ENCODE measurements at regions not wholly inside any gene's neighbourhood (a gene's known extent, or its start where the extent isn't known, plus 50 kb on each side); places are given as distances from the start of the nearest gene placed in this dataset.

DNA sequence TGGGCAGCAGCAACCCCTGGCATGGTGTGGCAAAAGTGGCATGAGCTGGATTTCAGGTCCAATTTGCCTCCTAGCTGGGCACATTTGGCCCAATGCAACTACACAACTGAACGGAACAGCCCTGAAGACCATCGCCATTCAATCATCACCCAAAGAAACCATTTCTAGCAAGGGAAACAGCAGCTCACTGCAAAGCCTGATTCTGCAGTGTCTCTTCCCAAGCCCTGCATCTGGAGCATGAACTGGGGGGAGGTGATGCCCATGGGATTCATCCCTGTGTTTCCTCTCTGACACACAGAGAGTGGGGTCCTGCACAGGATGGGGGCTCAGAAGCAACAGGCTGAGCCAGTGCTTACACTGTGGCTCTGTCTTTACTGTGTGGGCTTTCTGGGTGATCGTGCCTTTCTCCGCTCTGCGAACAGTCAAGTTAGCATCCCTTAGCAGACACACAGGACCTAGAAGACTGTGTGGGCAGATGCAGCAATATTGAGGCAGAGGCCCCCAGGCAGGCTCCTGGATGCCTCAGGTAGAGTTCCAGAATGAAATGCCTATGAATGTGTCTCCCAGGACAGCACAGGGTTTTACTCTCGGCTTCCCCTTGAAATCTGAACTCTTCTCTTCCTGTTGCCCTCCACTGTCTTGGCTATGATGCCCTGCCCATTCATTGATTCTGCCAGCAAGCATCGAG is 91.1 kb upstream of the ALDH1A3 start:
- Histone ChIP-seq H3K27me3 (ENCODE audit: control insufficient read depth in 5 of 5, insufficient read depth in 4 of 5, low read length in 5 of 5) (peaks cover 0 to 3% (median 0%) of the 10 kb centered on the region in 5 donors), H3K4me1 (ENCODE audit: control insufficient read depth in 5 of 5, insufficient read depth in 5 of 5, low read length in 5 of 5) (no peaks in the 10 kb centered on the region), H3K9ac (ENCODE audit: low read length in 5 of 5) (no peak overlapping the region)

DNA sequence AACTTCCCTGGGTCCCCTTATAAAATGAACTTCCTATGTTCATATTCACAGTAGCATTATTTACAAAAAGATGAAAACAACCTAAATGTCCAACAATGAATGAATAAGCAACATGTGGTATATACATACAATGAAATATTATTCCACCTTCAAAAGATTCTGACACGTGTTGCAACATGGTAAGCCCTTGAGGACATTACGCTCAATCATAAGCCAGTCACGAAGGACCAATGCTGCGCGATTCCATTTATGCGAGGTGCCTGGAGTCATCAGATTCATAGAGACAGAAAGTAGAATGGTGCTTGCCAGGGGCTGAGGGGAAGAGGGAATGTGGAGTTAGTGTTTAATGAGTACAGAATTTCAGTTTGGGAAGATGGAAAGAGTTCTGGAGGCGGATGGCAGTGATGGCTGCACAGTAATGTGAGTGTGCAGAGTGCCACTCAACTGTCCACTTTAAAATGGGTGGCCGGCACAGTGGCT is 88.8 kb upstream of the ALDH1A3 start:
- H3K36me3 ChIP-seq (ENCODE audit: control insufficient read depth in 5 of 5, insufficient read depth in 5 of 5, low read length in 5 of 5), result no peaks in the 10 kb centered on the region
- H3K27ac ChIP-seq (ENCODE audit: low read depth, low read length), result no peak overlapping the region
- H3K9ac ChIP-seq (ENCODE audit: low read length in 5 of 5), result no peak overlapping the region
- H3K4me1 ChIP-seq (ENCODE audit: control insufficient read depth in 5 of 5, insufficient read depth in 5 of 5, low read length in 5 of 5), result no peaks in the 10 kb centered on the region
- H3K4me3 ChIP-seq (ENCODE audit: low read depth in 1 of 5, low read length in 5 of 5), result no peak overlapping the region
- H3K27me3 ChIP-seq (ENCODE audit: control insufficient read depth in 5 of 5, insufficient read depth in 4 of 5, low read length in 5 of 5), result peaks cover 0 to 3% (median 0%) of the 10 kb centered on the region in 5 donors
- no peaks in the 10 kb centered on the region for H3K9me3 ChIP-seq (ENCODE audit: control insufficient read depth in 5 of 5, low read length in 5 of 5)

More for the DNA sequence above, 91.1 kb upstream of the ALDH1A3 start:
- Histone ChIP-seq H3K9me3 (ENCODE audit: control insufficient read depth in 5 of 5, low read length in 5 of 5) (no peaks in the 10 kb centered on the region), H3K27ac (ENCODE audit: low read depth, low read length) (no peak overlapping the region), H3K4me3 (ENCODE audit: low read depth in 1 of 5, low read length in 5 of 5) (no peak overlapping the region), H3K36me3 (ENCODE audit: control insufficient read depth in 5 of 5, insufficient read depth in 5 of 5, low read length in 5 of 5) (no peaks in the 10 kb centered on the region)

DNA sequence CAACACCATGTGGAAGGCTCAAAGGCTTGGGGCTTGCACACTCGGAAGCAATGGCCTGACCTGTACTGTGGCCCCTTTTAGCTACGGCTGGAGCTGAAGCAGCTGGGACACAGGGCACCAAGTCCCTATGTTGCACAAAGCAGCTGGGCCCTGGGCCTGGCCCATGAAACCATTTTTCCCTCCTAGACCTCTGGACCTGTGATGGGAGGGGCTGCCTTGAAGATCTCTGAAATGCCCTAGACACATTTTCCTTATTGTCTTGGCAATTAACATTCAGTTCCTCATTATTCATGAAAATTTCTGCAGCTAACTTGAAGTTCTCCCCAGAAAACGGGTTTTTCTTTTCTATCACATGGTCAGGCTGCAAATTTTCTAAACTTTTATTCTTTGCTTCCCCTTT is 85.6 kb upstream of the ALDH1A3 start:
- Histone ChIP-seq H3K4me1 (ENCODE audit: control insufficient read depth in 5 of 5, insufficient read depth in 5 of 5, low read length in 5 of 5) (no peaks in the 10 kb centered on the region), H3K9me3 (ENCODE audit: control insufficient read depth in 5 of 5, low read length in 5 of 5) (no peaks in the 10 kb centered on the region), H3K36me3 (ENCODE audit: control insufficient read depth in 5 of 5, insufficient read depth in 5 of 5, low read length in 5 of 5) (no peaks in the 10 kb centered on the region), H3K4me3 (ENCODE audit: low read depth in 1 of 5, low read length in 5 of 5) (no peak overlapping the region), H3K9ac (ENCODE audit: low read length in 5 of 5) (no peak overlapping the region), H3K27ac (ENCODE audit: low read depth, low read length) (no peak overlapping the region), H3K27me3 (ENCODE audit: control insufficient read depth in 5 of 5, insufficient read depth in 4 of 5, low read length in 5 of 5) (no peaks in the 10 kb centered on the region)

DNA sequence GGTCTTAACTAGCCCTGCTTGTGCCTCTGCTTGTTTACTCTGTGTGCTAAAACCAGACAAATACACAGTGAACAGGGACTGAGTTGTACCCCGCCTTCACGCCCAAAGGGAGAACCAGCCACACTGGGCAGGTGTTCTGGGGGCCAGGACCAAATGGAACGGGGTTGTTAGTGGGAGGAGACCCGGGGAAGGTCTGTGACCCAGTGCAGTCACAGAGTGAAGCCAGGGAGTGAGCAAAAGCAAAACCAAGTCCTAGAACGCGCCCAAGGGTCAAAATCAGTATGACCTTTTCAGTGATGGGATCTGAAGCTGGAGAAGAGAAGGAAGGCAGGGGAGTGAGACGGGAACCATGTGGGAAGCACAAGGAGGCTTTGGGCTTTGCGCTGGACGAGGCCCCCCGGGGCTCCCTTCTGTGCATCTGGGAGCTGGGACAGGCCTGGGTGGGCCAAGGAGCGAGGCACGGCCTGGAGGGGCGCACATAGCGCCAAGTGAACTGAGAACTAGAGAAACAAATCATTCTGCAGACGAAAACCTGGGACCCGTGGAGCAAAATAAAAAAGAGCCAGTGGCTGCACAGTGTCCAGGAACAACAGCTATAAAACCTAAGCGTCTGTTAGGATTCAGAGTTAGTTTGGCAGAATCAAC is 78.3 kb upstream of the ALDH1A3 start:
- Histone ChIP-seq H3K9ac (ENCODE audit: low read length in 5 of 5) (no peak overlapping the region), H3K4me3 (ENCODE audit: low read depth in 1 of 5, low read length in 5 of 5) (no peak overlapping the region), H3K4me1 (ENCODE audit: control insufficient read depth in 5 of 5, insufficient read depth in 5 of 5, low read length in 5 of 5) (no peaks in the 10 kb centered on the region), H3K27me3 (ENCODE audit: control insufficient read depth in 5 of 5, insufficient read depth in 4 of 5, low read length in 5 of 5) (no peaks in the 10 kb centered on the region), H3K9me3 (ENCODE audit: control insufficient read depth in 5 of 5, low read length in 5 of 5) (peaks cover 0 to 13% (median 0%) of the 10 kb centered on the region in 5 donors), H3K27ac (ENCODE audit: low read depth, low read length) (no peak overlapping the region), H3K36me3 (ENCODE audit: control insufficient read depth in 5 of 5, insufficient read depth in 5 of 5, low read length in 5 of 5) (no peaks in the 10 kb centered on the region)

DNA sequence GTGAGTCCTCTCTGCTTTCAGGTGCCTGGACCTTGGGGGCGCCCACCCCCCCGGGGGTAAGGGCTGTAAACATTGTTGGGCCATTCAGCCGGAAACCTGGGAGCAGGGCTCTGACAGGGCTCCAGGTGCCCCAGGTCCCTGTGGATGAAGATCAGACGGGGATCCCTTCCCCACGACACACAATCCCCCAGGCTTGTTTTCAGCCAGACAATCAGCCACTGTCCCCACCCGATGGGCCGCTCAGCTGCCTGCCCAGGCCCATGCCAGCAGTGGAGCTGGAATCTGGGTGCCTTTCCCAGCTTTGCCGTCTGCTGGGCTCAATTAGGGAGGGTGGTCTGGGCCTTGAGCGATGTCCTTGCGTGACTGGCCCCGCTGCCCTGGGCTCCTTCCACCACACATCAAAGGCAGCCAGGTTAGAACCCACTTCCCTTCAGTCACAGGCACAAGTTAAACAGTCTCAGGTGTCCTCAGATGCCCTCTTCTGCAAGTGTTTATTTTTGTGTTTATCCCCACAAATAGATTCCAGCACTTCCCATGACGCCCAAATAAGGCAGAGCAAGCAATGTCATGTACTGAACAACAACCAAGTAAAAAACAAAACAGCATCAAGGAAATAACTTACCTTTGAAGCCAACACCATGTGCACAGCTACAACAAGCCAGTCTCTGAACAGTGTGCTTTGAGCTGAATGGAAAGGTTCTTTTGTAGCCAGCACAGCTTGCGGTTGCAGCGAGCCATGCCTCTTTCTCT is 77.0 kb upstream of the ALDH1A3 start:
- H3K36me3 ChIP-seq (ENCODE audit: control insufficient read depth in 5 of 5, insufficient read depth in 5 of 5, low read length in 5 of 5), result no peaks in the 10 kb centered on the region
- no peak overlapping the region for H3K9ac ChIP-seq (ENCODE audit: low read length in 5 of 5)
- H3K27ac ChIP-seq (ENCODE audit: low read depth, low read length), result no peak overlapping the region
- H3K9me3 ChIP-seq (ENCODE audit: control insufficient read depth in 5 of 5, low read length in 5 of 5), result peaks cover 0 to 18% (median 5%) of the 10 kb centered on the region in 5 donors
- no peaks in the 10 kb centered on the region for H3K4me1 ChIP-seq (ENCODE audit: control insufficient read depth in 5 of 5, insufficient read depth in 5 of 5, low read length in 5 of 5)
- H3K4me3 ChIP-seq (ENCODE audit: low read depth in 1 of 5, low read length in 5 of 5), result no peak overlapping the region
- H3K27me3 ChIP-seq (ENCODE audit: control insufficient read depth in 5 of 5, insufficient read depth in 4 of 5, low read length in 5 of 5), result no peaks in the 10 kb centered on the region

DNA sequence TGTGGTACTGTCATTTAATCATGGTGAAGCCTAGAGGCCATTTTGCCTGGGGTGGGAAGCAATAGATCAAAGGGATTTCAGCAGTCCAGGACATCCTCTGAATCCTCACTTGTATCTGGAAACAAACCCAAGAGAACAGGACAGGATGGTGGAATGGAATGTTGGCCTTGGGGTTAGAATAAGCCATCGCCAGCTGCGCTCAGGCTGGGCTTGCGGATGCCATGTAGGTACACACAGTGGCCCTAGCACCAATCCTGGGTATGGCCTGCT is 76.5 kb upstream of the ALDH1A3 start:
- no peak overlapping the region for H3K9ac ChIP-seq (ENCODE audit: low read length in 5 of 5)
- no peaks in the 10 kb centered on the region for H3K4me1 ChIP-seq (ENCODE audit: control insufficient read depth in 5 of 5, insufficient read depth in 5 of 5, low read length in 5 of 5)
- H3K4me3 ChIP-seq (ENCODE audit: low read depth in 1 of 5, low read length in 5 of 5), result no peak overlapping the region
- H3K9me3 ChIP-seq (ENCODE audit: control insufficient read depth in 5 of 5, low read length in 5 of 5), result peaks cover 0 to 23% (median 10%) of the 10 kb centered on the region in 5 donors
- no peak overlapping the region for H3K27ac ChIP-seq (ENCODE audit: low read depth, low read length)
- H3K36me3 ChIP-seq (ENCODE audit: control insufficient read depth in 5 of 5, insufficient read depth in 5 of 5, low read length in 5 of 5), result no peaks in the 10 kb centered on the region
- no peaks in the 10 kb centered on the region for H3K27me3 ChIP-seq (ENCODE audit: control insufficient read depth in 5 of 5, insufficient read depth in 4 of 5, low read length in 5 of 5)

DNA sequence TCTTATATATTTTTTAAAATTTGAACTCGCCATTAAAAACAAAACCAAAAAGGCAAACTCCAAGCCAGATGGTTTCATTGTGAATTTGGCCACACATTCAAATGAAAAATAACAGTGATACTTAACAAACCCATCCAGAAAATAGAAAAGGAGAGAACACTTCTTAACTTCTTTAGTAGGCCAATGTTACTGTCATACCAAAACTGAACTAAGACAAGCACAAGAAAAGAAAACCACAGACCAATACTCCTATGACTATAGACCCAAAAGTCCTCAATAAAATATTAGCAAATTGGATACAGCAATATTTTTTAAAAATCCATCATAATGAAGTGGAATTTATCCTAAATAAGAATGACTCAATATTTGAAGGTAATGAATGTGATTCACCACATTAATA is 73.5 kb upstream of the ALDH1A3 start:
- Histone ChIP-seq H3K9ac (ENCODE audit: low read length in 5 of 5) (no peak overlapping the region), H3K27ac (ENCODE audit: low read depth, low read length) (no peak overlapping the region), H3K4me3 (ENCODE audit: low read depth in 1 of 5, low read length in 5 of 5) (no peak overlapping the region), H3K27me3 (ENCODE audit: control insufficient read depth in 5 of 5, insufficient read depth in 4 of 5, low read length in 5 of 5) (no peaks in the 10 kb centered on the region), H3K4me1 (ENCODE audit: control insufficient read depth in 5 of 5, insufficient read depth in 5 of 5, low read length in 5 of 5) (no peaks in the 10 kb centered on the region), H3K9me3 (ENCODE audit: control insufficient read depth in 5 of 5, low read length in 5 of 5) (peaks cover 0 to 13% (median 11%) of the 10 kb centered on the region in 5 donors), H3K36me3 (ENCODE audit: control insufficient read depth in 5 of 5, insufficient read depth in 5 of 5, low read length in 5 of 5) (no peaks in the 10 kb centered on the region)

DNA sequence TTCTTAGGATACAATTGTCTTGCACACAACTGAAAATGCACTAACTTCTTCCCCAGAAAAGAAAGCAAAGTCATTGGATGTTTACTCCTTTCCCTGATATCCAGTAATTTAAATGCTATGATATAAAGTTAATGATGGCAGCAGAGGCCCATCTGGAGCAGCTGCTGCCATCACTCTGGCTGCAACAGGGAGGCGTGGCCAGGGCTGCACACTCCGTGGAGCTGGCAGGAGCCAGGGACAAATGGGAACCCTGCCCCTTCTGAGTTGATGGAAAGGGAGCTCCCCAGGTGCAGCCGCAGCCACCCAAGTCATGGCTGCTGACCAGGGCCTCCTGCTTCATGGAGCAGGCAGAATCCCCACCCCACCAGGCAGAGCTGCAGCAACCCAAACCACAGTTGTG is 72.6 kb upstream of the ALDH1A3 start:
- no peaks in the 10 kb centered on the region for H3K27me3 ChIP-seq (ENCODE audit: control insufficient read depth in 5 of 5, insufficient read depth in 4 of 5, low read length in 5 of 5)

DNA sequence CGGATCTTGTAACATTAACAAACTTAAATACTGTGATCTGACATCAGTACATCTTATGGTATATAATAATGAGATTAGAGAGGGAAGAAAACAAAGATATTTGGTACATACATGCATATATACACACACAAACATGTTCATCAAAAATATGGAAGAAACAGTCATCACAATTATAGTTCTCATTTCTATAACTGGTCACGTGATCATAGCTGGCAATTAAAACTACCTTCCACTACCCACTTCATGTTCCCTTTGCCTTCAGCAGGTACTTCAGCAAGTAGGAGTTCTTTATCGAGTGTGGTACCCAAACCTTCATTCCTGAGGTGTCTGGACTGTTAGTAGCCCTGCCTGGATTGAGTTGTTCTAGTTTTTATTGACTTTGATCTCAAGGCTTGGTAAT is 70.9 kb upstream of the ALDH1A3 start:
- Histone ChIP-seq H3K9me3 (ENCODE audit: control insufficient read depth in 5 of 5, low read length in 5 of 5) (peaks cover 0 to 13% (median 11%) of the 10 kb centered on the region in 5 donors), H3K4me1 (ENCODE audit: control insufficient read depth in 5 of 5, insufficient read depth in 5 of 5, low read length in 5 of 5) (no peaks in the 10 kb centered on the region), H3K27ac (ENCODE audit: low read depth, low read length) (no peak overlapping the region), H3K36me3 (ENCODE audit: control insufficient read depth in 5 of 5, insufficient read depth in 5 of 5, low read length in 5 of 5) (no peaks in the 10 kb centered on the region), H3K9ac (ENCODE audit: low read length in 5 of 5) (no peak overlapping the region), H3K27me3 (ENCODE audit: control insufficient read depth in 5 of 5, insufficient read depth in 4 of 5, low read length in 5 of 5) (no peaks in the 10 kb centered on the region), H3K4me3 (ENCODE audit: low read depth in 1 of 5, low read length in 5 of 5) (no peak overlapping the region)

More for the DNA sequence above, 72.6 kb upstream of the ALDH1A3 start:
- no peak overlapping the region for H3K4me3 ChIP-seq (ENCODE audit: low read depth in 1 of 5, low read length in 5 of 5)
- H3K27ac ChIP-seq (ENCODE audit: low read depth, low read length), result no peak overlapping the region
- H3K9me3 ChIP-seq (ENCODE audit: control insufficient read depth in 5 of 5, low read length in 5 of 5), result peaks cover 0 to 13% (median 11%) of the 10 kb centered on the region in 5 donors
- no peaks in the 10 kb centered on the region for H3K4me1 ChIP-seq (ENCODE audit: control insufficient read depth in 5 of 5, insufficient read depth in 5 of 5, low read length in 5 of 5)
- no peaks in the 10 kb centered on the region for H3K36me3 ChIP-seq (ENCODE audit: control insufficient read depth in 5 of 5, insufficient read depth in 5 of 5, low read length in 5 of 5)
- no peak overlapping the region for H3K9ac ChIP-seq (ENCODE audit: low read length in 5 of 5)

DNA sequence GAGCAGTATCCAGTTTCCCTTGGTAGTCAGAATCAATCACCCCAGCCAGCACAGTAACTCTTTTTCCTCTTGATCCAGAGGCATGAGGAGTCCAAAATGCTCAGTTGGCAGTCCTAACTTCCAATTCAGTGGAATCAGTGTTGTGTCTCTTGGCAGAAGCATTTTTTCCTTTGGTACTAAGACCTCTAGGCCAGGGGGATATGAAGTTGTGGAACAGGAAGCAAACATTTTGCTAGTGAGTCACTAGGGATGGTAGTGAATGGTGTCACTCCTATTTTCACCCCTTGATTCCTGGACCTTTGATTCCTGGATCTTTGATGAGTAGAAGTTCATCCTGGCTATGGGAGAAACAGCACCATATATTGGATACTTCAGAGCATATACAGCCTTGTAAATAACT is 70.5 kb upstream of the ALDH1A3 start:
- Histone ChIP-seq H3K4me1 (ENCODE audit: control insufficient read depth in 5 of 5, insufficient read depth in 5 of 5, low read length in 5 of 5) (no peaks in the 10 kb centered on the region), H3K36me3 (ENCODE audit: control insufficient read depth in 5 of 5, insufficient read depth in 5 of 5, low read length in 5 of 5) (no peaks in the 10 kb centered on the region), H3K9me3 (ENCODE audit: control insufficient read depth in 5 of 5, low read length in 5 of 5) (peaks cover 0 to 13% (median 11%) of the 10 kb centered on the region in 5 donors), H3K4me3 (ENCODE audit: low read depth in 1 of 5, low read length in 5 of 5) (no peak overlapping the region), H3K27ac (ENCODE audit: low read depth, low read length) (no peak overlapping the region), H3K27me3 (ENCODE audit: control insufficient read depth in 5 of 5, insufficient read depth in 4 of 5, low read length in 5 of 5) (no peaks in the 10 kb centered on the region), H3K9ac (ENCODE audit: low read length in 5 of 5) (no peak overlapping the region)

Data from subcutaneous abdominal adipose tissue (tissue), 5 donors.